ENCODE measurements at regions not wholly inside any gene's neighbourhood (a gene's known extent, or its start where the extent isn't known, plus 50 kb on each side); places are given as distances from the start of the nearest gene placed in this dataset.
"Not testable (repeated sequence)": the region's sequence is repeated elsewhere in the genome, so short reads cannot be mapped to it uniquely, and the experiment has no call there.

GRCh38 chrY:10627116-10627515 is 1099.4 kb downstream of the TSPY10 start:
- DNase-seq, result peak; percentile 80

- not testable (repeated sequence) for DNase-seq
These were observed 1121.1 kb downstream of the TSPY10 start for GRCh38 chrY:10648813-10649212.

- not testable (repeated sequence) for DNase-seq
These were observed 1129.4 kb downstream of the TSPY10 start for GRCh38 chrY:10657120-10657519.

GRCh38 chrY:10666785-10667184 is 1139.1 kb downstream of the TSPY10 start:
- no peak for DNase-seq

DNA sequence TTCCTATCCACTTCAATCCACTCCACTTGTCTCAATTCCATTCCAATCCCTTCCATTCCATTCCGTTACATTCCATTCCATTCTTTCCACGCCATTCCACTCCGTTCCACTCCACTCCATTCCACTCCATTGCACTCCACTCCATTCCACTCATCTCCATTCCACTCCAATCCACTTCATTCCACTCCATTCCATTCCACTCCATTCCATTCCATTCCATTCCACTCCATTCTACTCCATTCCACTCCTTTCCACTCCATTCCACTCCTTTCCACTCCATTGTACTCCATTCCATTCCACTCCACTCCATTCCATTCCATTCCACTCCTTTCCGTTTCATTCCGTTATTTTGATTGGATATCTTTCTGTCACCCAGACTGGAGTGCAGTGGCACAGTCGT is 1158.7 kb downstream of the TSPY10 start:
- no peak for DNase-seq

All from tongue (tissue), 1 donor.